H1 (cell line): ENCODE measurements at regions not wholly inside any gene's neighbourhood (a gene's known extent, or its start where the extent isn't known, plus 50 kb on each side); places are given as distances from the start of the nearest gene placed in this dataset.

ENCODE experiments used
- CTCF ChIA-PET: fragments of 300-600 bp; sonication (Branson Sonifier 250); formaldehyde crosslinking; loops from one replicate; lab custom pipeline; 2021; ENCODE audit not compliant: partially characterized antibody; lab: Charles Lee
- POLR2A ChIA-PET: fragments of 300-600 bp; sonication (Branson Sonifier 250); formaldehyde crosslinking; loops from one replicate; lab custom pipeline; 2021; ENCODE audit warnings: inconsistent platforms; ENCODE audit not compliant: partially characterized antibody; lab: Charles Lee
- DNase-seq, 2 experiments: peaks; one replicate each; pipeline versions ENCODE4 v3.0.0 to v3.0.0-alpha.2; 2010 to 2022; ENCODE audit warnings: low spot score in 2 of 2, low read depth in 1 of 2, mixed read lengths in 1 of 2
- FAIRE-seq: peaks from 2 replicates; lab custom pipeline; 2011; peaks lifted over from hg19 to GRCh38; lab: Jason Lieb, UNC
- H2AFZ ChIP-seq: 2 replicates; pipeline ENCODE4 v1.8.1; 2012; ENCODE audit warnings: low read length, inconsistent platforms
- H2AK5ac ChIP-seq: 2 replicates; pipeline ENCODE4 v1.6.1; 2013; ENCODE audit warnings: low read depth, low read length
- H2BK120ac ChIP-seq: replicated peaks from 2 replicates; pipeline ENCODE3; 2013; ENCODE audit warnings: low read depth, low read length, inconsistent platforms
- H2BK12ac ChIP-seq: 2 replicates; pipeline ENCODE4 v1.6.1; 2013; ENCODE audit warnings: low read depth, low read length
- H2BK15ac ChIP-seq: 2 replicates; pipeline ENCODE4 v1.6.1; 2013; ENCODE audit warnings: low read length
- H2BK20ac ChIP-seq: 2 replicates; pipeline ENCODE4 v1.6.1; 2013; ENCODE audit warnings: low read length
- H2BK5ac ChIP-seq: 2 replicates; pipeline ENCODE4 v1.6.1; 2013; ENCODE audit warnings: low read depth, low read length
- H3K14ac ChIP-seq: 2 replicates; pipeline ENCODE4 v1.6.1; 2013; ENCODE audit warnings: inconsistent platforms; ENCODE audit not compliant: insufficient read length
- H3K18ac ChIP-seq: 2 replicates; pipeline ENCODE4 v1.6.1; 2013; ENCODE audit warnings: low read length; ENCODE audit errors: extremely low read depth
- H3K23ac ChIP-seq: 2 replicates; pipeline ENCODE4 v1.6.1; 2013; ENCODE audit warnings: inconsistent platforms; ENCODE audit not compliant: insufficient read length
- H3K23me2 ChIP-seq: 2 replicates; pipeline ENCODE4 v1.6.1; 2013; ENCODE audit warnings: low read depth, low read length
- H3K27ac ChIP-seq: 2 replicates; pipeline ENCODE4 v1.6.1; 2011; ENCODE audit warnings: low read depth, low read length, inconsistent platforms
- H3K27me3 ChIP-seq, 4 experiments: replicated peaks in 1 of 4; 1 replicate in 1 of 4; 2 replicates in 3 of 4; pipeline versions ENCODE4 v1.6.1 to v1.8.1; 2011 to 2013; ENCODE audit warnings: low read length in 3 of 4, mild to moderate bottlenecking in 3 of 4, inconsistent platforms in 2 of 4, mixed read lengths in 2 of 4, moderate library complexity in 1 of 4; ENCODE audit not compliant: control insufficient read depth in 3 of 4, insufficient read depth in 3 of 4; ENCODE audit errors: extremely low read depth in 1 of 4
- H3K36me3 ChIP-seq, 4 experiments: 2 replicates each; pipeline versions ENCODE4 v1.6.1 to v1.8.1; 2011 to 2013; ENCODE audit warnings: mild to moderate bottlenecking in 4 of 4, low read length in 3 of 4, moderate library complexity in 2 of 4, control low read depth in 1 of 4, inconsistent platforms in 1 of 4; ENCODE audit not compliant: insufficient read depth in 4 of 4, control insufficient read depth in 2 of 4
- H3K4ac ChIP-seq: replicated peaks from 2 replicates; pipeline ENCODE3; 2013; ENCODE audit warnings: low read length, low read depth, mixed read lengths, inconsistent platforms; ENCODE audit not compliant: insufficient read length
- H3K4me1 ChIP-seq, 4 experiments: replicated peaks in 1 of 4; 1 replicate in 1 of 4; 2 replicates in 3 of 4; pipeline versions ENCODE4 v1.6.1 to v1.8.1; 2011 to 2013; ENCODE audit warnings: low read length in 3 of 4, inconsistent platforms in 2 of 4, mixed read lengths in 1 of 4; ENCODE audit not compliant: insufficient read depth in 4 of 4, control insufficient read depth in 3 of 4
- H3K4me2 ChIP-seq, 2 experiments: 2 replicates each; pipeline versions ENCODE4 v1.6.1 to v1.8.1; 2011 to 2013; ENCODE audit warnings: low read depth in 2 of 2, low read length in 2 of 2, control low read depth in 1 of 2, inconsistent platforms in 1 of 2, mild to moderate bottlenecking in 1 of 2; ENCODE audit not compliant: insufficient read depth in 1 of 2
- H3K4me3 ChIP-seq, 4 experiments: fragments of 200-600, 300-600 bp in 1 of 4; sonication (generic), shearing (Covaris generic), sonication (Bioruptor Twin) in 1 of 4; 2 replicates each; pipeline versions ENCODE4 v1.5.1 to v1.8.1; 2011 to 2016; ENCODE audit warnings: low read length in 4 of 4, low read depth in 3 of 4, control low read depth in 2 of 4, inconsistent platforms in 2 of 4, mild to moderate bottlenecking in 2 of 4, mixed read lengths in 1 of 4, moderate library complexity in 1 of 4; ENCODE audit not compliant: insufficient read depth in 2 of 4; ENCODE audit errors: extremely low read depth in 1 of 4
- H3K56ac ChIP-seq: replicated peaks from 2 replicates; pipeline ENCODE3; 2013; ENCODE audit warnings: low read depth, mild to moderate bottlenecking, mixed read lengths, low read length, inconsistent platforms; ENCODE audit not compliant: insufficient read length
- H3K79me1 ChIP-seq: 2 replicates; pipeline ENCODE4 v1.6.1; 2013; ENCODE audit warnings: low read depth, low read length, control low read depth
- H3K79me2 ChIP-seq, 2 experiments: 2 replicates each; pipeline versions ENCODE4 v1.6.1 to v1.8.1; 2012 to 2013; ENCODE audit warnings: low read length in 2 of 2, mild to moderate bottlenecking in 2 of 2, inconsistent platforms in 1 of 2; ENCODE audit not compliant: insufficient read depth in 2 of 2, control insufficient read depth in 1 of 2
- H3K9ac ChIP-seq, 4 experiments: replicated peaks in 1 of 4; 1 replicate in 1 of 4; 2 replicates in 3 of 4; pipeline versions ENCODE4 v1.6.1 to v1.8.1; 2011 to 2013; ENCODE audit warnings: low read depth in 3 of 4, low read length in 3 of 4, control low read depth in 2 of 4, mild to moderate bottlenecking in 2 of 4, moderate library complexity in 2 of 4, inconsistent platforms in 1 of 4; ENCODE audit errors: extremely low read depth in 1 of 4
- H3K9me3 ChIP-seq, 2 experiments: 2 replicates each; pipeline versions ENCODE4 v1.6.1 to v1.8.1; 2012 to 2013; ENCODE audit warnings: mild to moderate bottlenecking in 2 of 2, moderate library complexity in 2 of 2, control low read depth in 1 of 2, inconsistent platforms in 1 of 2, low read depth in 1 of 2, low read length in 1 of 2, mixed read lengths in 1 of 2; ENCODE audit not compliant: insufficient read depth in 2 of 2
- H4K20me1 ChIP-seq, 2 experiments: replicated peaks in 1 of 2; 2 replicates each; pipeline versions ENCODE3 to v1.8.1; 2011 to 2013; ENCODE audit warnings: inconsistent platforms in 2 of 2, low read length in 2 of 2, mild to moderate bottlenecking in 1 of 2; ENCODE audit not compliant: insufficient read depth in 2 of 2, control insufficient read depth in 1 of 2
- H4K5ac ChIP-seq: 2 replicates; pipeline ENCODE4 v1.6.1; 2013; ENCODE audit warnings: low read length, low read depth, mixed read lengths, inconsistent platforms; ENCODE audit not compliant: insufficient read length
- H4K8ac ChIP-seq: 2 replicates; pipeline ENCODE4 v1.8.0; 2013; ENCODE audit warnings: mild to moderate bottlenecking, moderate library complexity, low read length, inconsistent platforms; ENCODE audit not compliant: insufficient read depth; ENCODE audit errors: extremely low read depth
- H4K91ac ChIP-seq: replicated peaks from 2 replicates; pipeline ENCODE3; 2013; ENCODE audit warnings: low read length, mixed read lengths, inconsistent platforms; ENCODE audit not compliant: insufficient read length
- BRCA1 ChIP-seq: IDR thresholded peaks from 2 replicates; pipeline ENCODE4 v1.6.1; 2012; ENCODE audit warnings: low read depth, low read length, improper control_type of control experiment
- CTBP2 ChIP-seq: IDR thresholded peaks from 2 replicates; pipeline ENCODE4 v1.7.0; 2011; ENCODE audit warnings: borderline replicate concordance, mild to moderate bottlenecking, moderate library complexity, mixed read lengths, low read length; ENCODE audit not compliant: insufficient read depth, insufficient read length
- CTCF ChIP-seq, 3 experiments: IDR thresholded peaks; 1 replicate in 2 of 3; 2 replicates in 1 of 3; pipeline versions ENCODE4 v1.5.1 to v1.6.1; 2011; ENCODE audit warnings: low read length in 3 of 3, mild to moderate bottlenecking in 3 of 3, inconsistent platforms in 2 of 3, low read depth in 1 of 3, moderate library complexity in 1 of 3; ENCODE audit not compliant: insufficient read depth in 1 of 3; ENCODE audit errors: control extremely low read depth in 1 of 3
- EGR1 ChIP-seq: IDR thresholded peaks from 2 replicates; pipeline ENCODE4 v1.6.1; 2011; ENCODE audit warnings: low read depth, low read length, borderline replicate concordance
- KDM5A ChIP-seq: fragments of 200-600 bp; IDR thresholded peaks from 2 replicates; pipeline ENCODE4 v1.7.1; 2012; ENCODE audit warnings: mild to moderate bottlenecking, low read length, inconsistent platforms, mixed read lengths
- POLR2A ChIP-seq, 2 experiments: IDR thresholded peaks; 1 replicate in 1 of 2; 2 replicates in 1 of 2; pipeline ENCODE4 v1.6.1; 2011; ENCODE audit warnings: low read depth in 2 of 2, low read length in 2 of 2, mild to moderate bottlenecking in 2 of 2; ENCODE audit errors: control extremely low read depth in 1 of 2
- RAD21 ChIP-seq, 2 experiments: IDR thresholded peaks in 1 of 2; conservative IDR thresholded peaks in 1 of 2; 2 replicates each; pipeline ENCODE4 v1.6.1; 2011; ENCODE audit warnings: low read depth in 2 of 2, low read length in 2 of 2, improper control_type of control experiment in 1 of 2, inconsistent platforms in 1 of 2, mild to moderate bottlenecking in 1 of 2, moderate library complexity in 1 of 2
- RNF2 ChIP-seq: fragments of 200-900, 300-1000 bp; sonication (generic); IDR thresholded peaks from 2 replicates; pipeline ENCODE4 v1.7.1; 2016; ENCODE audit warnings: borderline replicate concordance, low read depth, mild to moderate bottlenecking, antibody characterized with exemption, low read length; ENCODE audit not compliant: poor library complexity, severe bottlenecking; ENCODE audit errors: missing control alignments
- SRF ChIP-seq: IDR thresholded peaks from 2 replicates; pipeline ENCODE4 v1.6.1; 2011; ENCODE audit warnings: mild to moderate bottlenecking, low read depth, low read length, moderate library complexity
- TAF1 ChIP-seq: IDR thresholded peaks from 2 replicates; pipeline ENCODE4 v1.6.1; 2011; ENCODE audit warnings: mild to moderate bottlenecking, low read depth, low read length
- WGBS, 2 experiments: shearing (Covaris generic) in 1 of 2; methylation state at CpG; one replicate each; pipeline versions ENCODE4 v1.1.6 to v1.1.7; 2013 to 2015; ENCODE audit warnings: low lambda C conversion rate in 2 of 2, mixed read lengths in 2 of 2, inconsistent platforms in 1 of 2, low coverage in 1 of 2, missing lambda C conversion rate in 1 of 2; ENCODE audit not compliant: insufficient replicate concordance in 2 of 2, insufficient coverage in 1 of 2, insufficient read length in 1 of 2; ENCODE audit errors: extremely low coverage in 1 of 2, missing lambda C conversion rate in 1 of 2; 5-methylcytosine and 5-hydroxymethylcytosine counted together

DNA sequence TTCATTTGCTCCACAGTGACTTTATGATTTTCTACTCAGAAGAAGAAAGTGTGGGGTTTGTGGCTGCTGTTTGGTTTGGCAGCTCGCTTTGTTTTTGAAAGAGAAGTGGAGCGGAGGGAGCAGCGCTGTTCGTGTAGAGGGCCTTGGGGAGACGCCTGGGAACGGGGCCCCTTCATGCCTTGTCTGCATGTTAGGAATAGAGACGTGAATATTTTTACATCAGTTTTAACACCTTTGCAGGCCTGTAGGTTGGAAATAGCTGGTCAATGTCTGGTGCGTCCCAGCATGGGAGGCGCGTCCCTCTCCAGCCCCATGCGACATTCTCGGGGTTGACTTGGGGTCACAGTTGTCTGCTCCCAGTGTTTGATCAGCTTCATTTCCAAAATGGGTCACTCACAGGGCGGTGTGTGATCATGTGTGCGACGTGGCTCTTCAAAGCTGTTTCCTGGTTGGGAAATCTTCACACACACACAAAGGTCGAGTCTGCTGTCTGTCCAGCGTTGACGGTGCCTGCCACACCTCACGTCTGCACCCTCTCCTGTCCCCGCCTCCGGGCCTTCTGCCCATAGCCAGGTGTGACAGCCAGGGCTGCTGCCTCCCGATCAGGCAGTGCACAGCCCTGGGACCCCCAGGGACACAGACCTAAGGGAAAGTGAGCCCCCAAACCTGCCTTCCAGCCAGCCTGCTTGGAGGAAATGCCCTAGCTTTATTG is 149.2 kb downstream of the PSMG1 start:
- no peak overlapping the region for H4K91ac ChIP-seq
- no peaks in the 10 kb centered on the region for H3K9me3 ChIP-seq
- no peak overlapping the region; the same call in 1 of the 2 replicates for H2BK12ac ChIP-seq
- no peaks in the 10 kb centered on the region for H3K36me3 ChIP-seq
- no peak overlapping the region for H2BK15ac ChIP-seq
- H4K5ac ChIP-seq, result no peak overlapping the region
- no peak overlapping the region for H2BK5ac ChIP-seq
- DNase-seq, result no peak
- no peak overlapping the region for H3K27ac ChIP-seq
- no peak overlapping the region for H3K4me3 ChIP-seq
- no peaks in the 10 kb centered on the region; a peak in 1 of 7 replicates for H3K27me3 ChIP-seq
- peak overlapping the region; percentile 53; the same call in 1 of the 2 replicates for H4K8ac ChIP-seq
- no peak overlapping the region for H3K4ac ChIP-seq
- no peak overlapping the region for H2AFZ ChIP-seq
- H3K4me2 ChIP-seq, result no peak overlapping the region
- H2BK20ac ChIP-seq, result no peak overlapping the region; the same call in 1 of the 2 replicates
- H3K23ac ChIP-seq, result no peak overlapping the region
- peaks cover 9 to 15% (median 14%) of the 10 kb centered on the region in 4 experiments for H3K4me1 ChIP-seq
- H2BK120ac ChIP-seq, result no peak overlapping the region
- H3K23me2 ChIP-seq, result no peaks in the 10 kb centered on the region
- FAIRE-seq, result no peak
- H2AK5ac ChIP-seq, result no peak overlapping the region
- H4K20me1 ChIP-seq, result no peaks in the 10 kb centered on the region
- no peaks in the 10 kb centered on the region for H3K79me1 ChIP-seq
- H3K9ac ChIP-seq, result no peak overlapping the region
- ChIA-PET CTCF (interaction anchor here (0.9 to 1.2 kb wide), 5 partner anchors 10 to 103 kb away, joined by 3 to 4 read pairs (median 3); no protein-coding TSS in a partner anchor), POLR2A (no interaction called here)
- H3K14ac ChIP-seq, result no peak overlapping the region
- H3K56ac ChIP-seq, result no peak overlapping the region
- no peaks in the 10 kb centered on the region for H3K79me2 ChIP-seq
- 84% methylated on average over 22 of the region's 22 CpGs; no CpG with 5 or more reads in 1 of the 2 experiments for WGBS, 2 experiments
- no peak overlapping the region for H3K18ac ChIP-seq
- TF ChIP-seq RNF2, result no peak
- no peak for TF ChIP-seq BRCA1
- TF ChIP-seq SRF, result no peak
- TF ChIP-seq EGR1, result no peak
- no peak for TF ChIP-seq CTCF (IDR thresholded peaks at IDR 0.05; ENCODE audit: control extremely low read depth in 1 of 3, insufficient read depth in 1 of 3, low read depth in 1 of 3, low read length in 3 of 3)
- no peak for TF ChIP-seq RAD21 (IDR thresholded peaks at IDR 0.05 in 1 of 2, conservative IDR thresholded peaks at IDR 0.05 in 1 of 2; ENCODE audit: low read depth in 2 of 2, low read length in 2 of 2)
- TF ChIP-seq CTBP2, result no peak
- TF ChIP-seq POLR2A (IDR thresholded peaks at IDR 0.05; ENCODE audit: control extremely low read depth in 1 of 2, low read depth in 2 of 2, low read length in 2 of 2), result no peak
- no peak for TF ChIP-seq TAF1
- no peak for TF ChIP-seq KDM5A
